Gastroesophageal sphincter (tissue), 4 donors: ENCODE measurements at regions not wholly inside any gene's neighbourhood (a gene's known extent, or its start where the extent isn't known, plus 50 kb on each side); places are given as distances from the start of the nearest gene placed in this dataset.
"Not testable (repeated sequence)": the region's sequence is repeated elsewhere in the genome, so short reads cannot be mapped to it uniquely, and the experiment has no call there.

Experiments
- ATAC-seq: fragments of 150-250 bp; one replicate; pipeline ENCODE4 v1.9.1; 2016; ENCODE audit warnings: mild to moderate bottlenecking, moderate library complexity
- H3K27ac ChIP-seq, 4 donors: fragments of 200-600 bp; sonication (generic) in 3 of 4; 1 replicate in 3 of 4; 2 replicates in 1 of 4; pipeline ENCODE4 v1.5.1; 2016 to 2019
- H3K27me3 ChIP-seq: fragments of 200-600 bp; sonication (generic); one replicate; pipeline ENCODE4 v1.5.1; 2019
- H3K36me3 ChIP-seq, 2 donors: fragments of 200-600 bp; sonication (generic); one replicate each; pipeline ENCODE4 v1.5.1; 2019; ENCODE audit warnings: control low read depth in 1 of 2
- H3K4me1 ChIP-seq, 3 donors: fragments of 200-600 bp; sonication (generic); 1 replicate in 2 of 3; 2 replicates in 1 of 3; pipeline ENCODE4 v1.5.1; 2016 to 2019; ENCODE audit warnings: control low read depth in 2 of 3
- H3K4me3 ChIP-seq, 2 donors: fragments of 200-600 bp; sonication (generic); one replicate each; pipeline ENCODE4 v1.5.1; 2019; ENCODE audit warnings: mild to moderate bottlenecking in 1 of 2, moderate library complexity in 1 of 2
- H3K9me3 ChIP-seq, 3 donors: fragments of 200-600 bp; sonication (generic); one replicate each; pipeline ENCODE4 v1.5.1; 2017 to 2019; ENCODE audit warnings: control low read depth in 2 of 3
- CTCF ChIP-seq, 4 experiments: fragments of 200-600 bp in 2 of 4; fragments of 450-650 bp in 2 of 4; sonication (generic) in 1 of 4; IDR thresholded peaks; one replicate each; pipeline ENCODE4 v1.5.1; 2017 to 2019; ENCODE audit warnings: antibody characterized with exemption in 4 of 4, mild to moderate bottlenecking in 2 of 4, moderate library complexity in 2 of 4
- EP300 ChIP-seq: sonication (generic); formaldehyde crosslinking; IDR thresholded peaks from one replicate; pipeline ENCODE4 v1.6.1; 2017; ENCODE audit warnings: antibody characterized with exemption, mild to moderate bottlenecking
- POLR2A ChIP-seq, 2 donors: fragments of 450-650 bp; IDR thresholded peaks; one replicate each; pipeline ENCODE4 v1.6.1; 2017; ENCODE audit warnings: antibody characterized with exemption in 2 of 2, mild to moderate bottlenecking in 2 of 2, moderate library complexity in 1 of 2
- POLR2AphosphoS5 ChIP-seq: sonication (generic); formaldehyde crosslinking; IDR thresholded peaks from one replicate; pipeline ENCODE4 v1.6.1; 2017; ENCODE audit warnings: antibody characterized with exemption
- WGBS, 2 donors: methylation state at CpG; one replicate each; pipeline ENCODE4 v1.1.5; 2018; ENCODE audit warnings: low coverage in 1 of 2; 5-methylcytosine and 5-hydroxymethylcytosine counted together

- H3K27ac ChIP-seq, result no peak overlapping the region
- H3K36me3 ChIP-seq, result no peaks in the 10 kb centered on the region
- H3K9me3 ChIP-seq, result peaks cover 0 to 9% (median 0%) of the 10 kb centered on the region in 3 donors
- no peaks in the 10 kb centered on the region for H3K4me1 ChIP-seq
- ATAC-seq, result no peak
- TF ChIP-seq POLR2A (IDR thresholded peaks at IDR 0.05) (no peak), POLR2AphosphoS5 (no peak), EP300 (no peak)
- WGBS, 2 donors, result no CpG with 5 or more reads among the region's 30 CpGs
- no peak overlapping the region for H3K4me3 ChIP-seq
- peaks cover 18% of the 10 kb centered on the region for H3K27me3 ChIP-seq
Observed at GRCh38 chr14:105900398-105901160, 374.2 kb downstream of the TMEM121 start.

GRCh38 chr14:105901226-105901625, 374.8 kb downstream of the TMEM121 start:
- no peak for ATAC-seq
- H3K4me1 ChIP-seq, result no peaks in the 10 kb centered on the region
- peaks cover 0 to 10% (median 0%) of the 10 kb centered on the region in 3 donors for H3K9me3 ChIP-seq
- WGBS, 2 donors, result 53% methylated on average over 3 of the region's 10 CpGs; no CpG with 5 or more reads in 1 of the 2 donors
- no peak overlapping the region for H3K4me3 ChIP-seq
- no peak overlapping the region for H3K27ac ChIP-seq
- H3K27me3 ChIP-seq, result peaks cover 18% of the 10 kb centered on the region
- TF ChIP-seq POLR2A (IDR thresholded peaks at IDR 0.05) (no peak), EP300 (no peak), CTCF (IDR thresholded peaks at IDR 0.05) (no peak)
- no peaks in the 10 kb centered on the region for H3K36me3 ChIP-seq

GRCh38 chr14:105902131-105902898, 375.9 kb downstream of the TMEM121 start:
- ATAC-seq, result no peak
- H3K27me3 ChIP-seq, result peaks cover 18% of the 10 kb centered on the region
- H3K9me3 ChIP-seq, result peaks cover 0 to 18% (median 0%) of the 10 kb centered on the region in 3 donors
- TF ChIP-seq POLR2A (IDR thresholded peaks at IDR 0.05) (no peak), CTCF (IDR thresholded peaks at IDR 0.05) (no peak), EP300 (no peak), POLR2AphosphoS5 (no peak)
- no peak overlapping the region for H3K27ac ChIP-seq
- H3K4me3 ChIP-seq, result no peak overlapping the region
- 100% methylated on average over 4 of the region's 15 CpGs; no CpG with 5 or more reads in 1 of the 2 donors for WGBS, 2 donors
- no peaks in the 10 kb centered on the region for H3K36me3 ChIP-seq
- H3K4me1 ChIP-seq, result no peaks in the 10 kb centered on the region

GRCh38 chr14:105902899-105903165, 376.4 kb downstream of the TMEM121 start:
- H3K27me3 ChIP-seq, result peaks cover 19% of the 10 kb centered on the region
- peaks cover 0 to 15% (median 0%) of the 10 kb centered on the region in 3 donors for H3K9me3 ChIP-seq
- H3K27ac ChIP-seq, H3K4me3 ChIP-seq, ATAC-seq, H3K36me3 ChIP-seq, H3K4me1 ChIP-seq: not testable (repeated sequence)
- WGBS, 2 donors, result no CpG with 5 or more reads among the region's 9 CpGs

- H3K36me3 ChIP-seq, result no peaks in the 10 kb centered on the region
- WGBS, 2 donors, result no CpG with 5 or more reads among the region's 9 CpGs
- peaks cover 0 to 14% (median 0%) of the 10 kb centered on the region in 3 donors for H3K9me3 ChIP-seq
- H3K27ac ChIP-seq, result no peak overlapping the region
- no peak overlapping the region for H3K4me3 ChIP-seq
- TF ChIP-seq CTCF (IDR thresholded peaks at IDR 0.05) (no peak), POLR2A (IDR thresholded peaks at IDR 0.05) (no peak)
- H3K27me3 ChIP-seq, result peaks cover 29% of the 10 kb centered on the region
- ATAC-seq, result no peak
- no peaks in the 10 kb centered on the region for H3K4me1 ChIP-seq
Observed at GRCh38 chr14:105903971-105904370, 377.6 kb downstream of the TMEM121 start.

- peaks cover 28% of the 10 kb centered on the region for H3K27me3 ChIP-seq
- WGBS, 2 donors, result 72 to 100% methylated on average over 1 to 2 of the region's 11 CpGs
- TF ChIP-seq EP300 (no peak), POLR2A (IDR thresholded peaks at IDR 0.05) (no peak), POLR2AphosphoS5 (no peak), CTCF (IDR thresholded peaks at IDR 0.05) (no peak)
- no peaks in the 10 kb centered on the region for H3K4me1 ChIP-seq
- no peak overlapping the region for H3K27ac ChIP-seq
- no peaks in the 10 kb centered on the region for H3K36me3 ChIP-seq
- H3K4me3 ChIP-seq, result no peak overlapping the region
- ATAC-seq, result no peak
- peaks cover 0 to 14% (median 0%) of the 10 kb centered on the region in 3 donors for H3K9me3 ChIP-seq
Observed at GRCh38 chr14:105904379-105904778, 378.0 kb downstream of the TMEM121 start.
